Activated naive CD4-positive, alpha-beta T cell treated with Interleukin-2 at 50 U/mL for 16 hours (primary cell): ENCODE measurements at regions not wholly inside any gene's neighbourhood (a gene's known extent, or its start where the extent isn't known, plus 50 kb on each side); places are given as distances from the start of the nearest gene placed in this dataset.

Experiments used
- DNase-seq: peaks from one replicate; pipeline ENCODE4 v3.0.0-alpha.2; 2020

DNA sequence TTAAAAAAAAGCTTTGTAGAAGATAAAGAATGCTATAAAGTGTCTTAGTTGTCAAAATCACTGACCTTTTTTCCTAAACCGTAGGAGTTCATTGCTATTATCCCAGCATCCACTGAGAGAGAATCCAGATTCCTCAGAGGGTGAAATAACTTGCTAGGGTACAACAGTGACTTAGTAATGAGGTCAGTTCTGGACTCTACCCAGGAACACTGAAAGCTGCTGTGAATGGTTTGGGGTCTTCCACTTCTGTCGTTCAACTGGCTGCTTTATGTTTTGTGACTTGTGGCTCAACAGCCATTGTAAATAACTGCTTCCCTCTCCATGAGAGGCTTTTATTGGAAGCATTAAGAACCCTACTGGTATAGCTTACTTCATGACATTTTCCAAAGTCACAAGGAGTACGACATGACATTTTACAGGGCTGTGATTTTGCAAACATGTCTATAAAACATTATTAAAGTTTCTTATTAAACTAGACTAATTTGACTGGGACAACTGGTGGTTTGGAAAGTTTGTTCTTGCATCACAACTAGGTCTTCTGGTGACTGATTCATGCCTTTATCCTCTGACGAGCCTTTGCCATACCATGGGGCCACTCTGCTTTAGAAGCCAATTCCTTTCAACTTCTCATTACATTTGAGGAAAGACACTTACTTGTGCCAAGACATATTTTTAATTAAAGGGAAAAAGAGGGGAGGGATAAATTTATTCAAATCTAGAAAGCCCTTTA, 92.2 kb upstream of the CDH11 start:
- DNase-seq: no peak

DNA sequence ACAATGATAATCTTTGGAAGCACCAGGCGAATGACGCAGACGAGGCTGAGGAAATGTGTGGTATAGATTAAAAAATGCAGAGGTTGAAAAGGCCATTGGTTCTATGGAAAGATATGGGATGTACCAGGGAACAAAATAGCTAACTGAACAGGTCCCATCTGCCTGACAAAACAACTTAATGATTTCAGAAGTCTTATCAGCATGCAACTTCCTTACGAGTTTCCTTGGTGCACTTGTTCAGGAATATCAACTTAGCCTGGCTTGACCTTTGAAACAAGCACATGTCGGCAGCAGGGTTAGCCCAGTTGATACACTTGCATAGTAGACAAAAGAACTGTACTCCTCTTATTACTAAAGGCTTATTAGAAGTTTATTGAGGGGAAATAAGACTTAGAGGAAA, 90.9 kb upstream of the CDH11 start:
- DNase-seq: no peak

GRCh38 chr16:65212240-65212639, 90.4 kb upstream of the CDH11 start:
- DNase-seq: no peak

DNA sequence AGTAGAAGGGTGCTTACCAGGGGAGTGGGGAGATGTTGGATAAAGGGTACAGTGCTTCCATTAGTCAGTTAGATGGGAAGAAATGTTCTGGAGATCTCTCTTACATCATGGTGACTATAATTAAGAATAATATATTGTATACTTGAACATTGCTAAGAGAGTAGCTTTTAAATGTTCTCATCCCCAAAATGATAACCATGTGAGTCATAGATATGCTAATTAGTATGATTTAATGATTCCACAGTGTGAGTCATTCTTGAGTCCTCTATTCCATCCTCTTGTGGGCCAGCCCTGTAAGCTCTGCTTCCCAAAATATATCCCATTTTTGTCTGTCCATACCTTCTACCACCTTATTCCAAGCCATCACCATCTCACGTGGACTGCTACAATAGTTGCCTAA, 80.6 kb upstream of the CDH11 start:
- no peak for DNase-seq

DNA sequence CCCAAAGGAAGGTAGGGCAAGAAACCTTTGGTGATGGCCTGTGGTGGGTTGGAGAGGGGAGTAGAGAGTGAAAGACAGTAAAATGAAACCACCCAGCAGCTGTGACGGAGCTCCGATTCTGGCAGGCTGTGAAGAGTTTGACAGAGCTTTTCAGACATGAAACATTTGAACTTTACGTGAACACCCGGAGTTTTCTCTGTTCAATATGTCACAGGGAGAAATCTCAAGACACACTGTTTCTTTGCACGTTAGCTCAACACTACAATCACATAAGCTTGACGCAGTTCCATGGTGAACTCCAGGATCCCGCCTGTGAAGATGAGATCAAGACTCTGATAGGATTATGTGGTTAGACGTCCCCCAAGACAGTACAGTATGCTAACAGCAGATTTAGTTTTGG, 79.6 kb upstream of the CDH11 start:
- DNase-seq: no peak

DNA sequence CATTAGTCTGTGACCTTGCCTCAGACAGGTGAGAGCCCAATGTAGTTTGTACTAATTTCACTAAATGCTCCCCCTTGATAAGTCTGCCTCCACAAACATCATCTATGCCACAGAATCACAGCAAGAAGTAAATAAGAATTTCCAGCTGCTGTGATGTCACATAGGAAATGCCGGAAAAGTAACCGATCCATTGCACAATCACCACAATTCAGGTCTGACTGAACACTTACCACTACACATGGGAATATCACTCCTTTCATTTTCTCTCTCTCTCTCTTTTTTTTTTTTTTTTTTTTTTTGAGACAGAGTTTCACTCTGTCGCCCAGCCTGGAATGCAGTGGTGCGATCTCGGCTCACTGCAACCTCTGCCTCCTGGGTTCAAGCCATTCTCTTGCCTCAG, 79.0 kb upstream of the CDH11 start:
- no peak for DNase-seq

- no peak for DNase-seq
Observed at GRCh38 chr16:65200156-65200773, 78.4 kb upstream of the CDH11 start.

GRCh38 chr16:65196420-65197075, 74.7 kb upstream of the CDH11 start:
- no peak for DNase-seq

- DNase-seq: no peak
Observed at GRCh38 chr16:65195998-65196397, 74.1 kb upstream of the CDH11 start.

GRCh38 chr16:65185241-65185778, 63.4 kb upstream of the CDH11 start:
- no peak for DNase-seq

DNA sequence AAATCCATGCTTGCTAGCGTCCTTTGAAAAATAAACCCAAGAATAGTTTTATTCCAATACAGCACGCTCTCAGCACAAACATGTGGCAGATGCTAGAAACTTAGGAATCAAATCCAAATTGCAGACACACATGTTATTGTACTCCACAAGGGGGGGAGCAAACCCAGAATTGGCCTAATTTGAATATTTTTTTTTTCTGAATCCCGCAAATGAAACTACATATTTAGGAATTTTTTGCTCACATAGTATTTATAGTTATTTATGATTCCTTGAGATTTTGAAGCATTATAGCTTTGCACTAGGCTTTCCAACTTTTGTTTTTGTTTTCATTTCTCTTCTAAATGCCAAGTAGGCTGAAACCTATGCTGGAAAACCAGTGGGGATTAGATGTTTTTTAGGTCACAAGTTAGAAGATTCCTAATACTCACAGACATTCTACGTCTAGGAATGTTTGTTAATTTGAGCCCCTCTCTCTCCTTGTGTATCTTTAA, 59.3 kb upstream of the CDH11 start:
- no peak for DNase-seq

DNA sequence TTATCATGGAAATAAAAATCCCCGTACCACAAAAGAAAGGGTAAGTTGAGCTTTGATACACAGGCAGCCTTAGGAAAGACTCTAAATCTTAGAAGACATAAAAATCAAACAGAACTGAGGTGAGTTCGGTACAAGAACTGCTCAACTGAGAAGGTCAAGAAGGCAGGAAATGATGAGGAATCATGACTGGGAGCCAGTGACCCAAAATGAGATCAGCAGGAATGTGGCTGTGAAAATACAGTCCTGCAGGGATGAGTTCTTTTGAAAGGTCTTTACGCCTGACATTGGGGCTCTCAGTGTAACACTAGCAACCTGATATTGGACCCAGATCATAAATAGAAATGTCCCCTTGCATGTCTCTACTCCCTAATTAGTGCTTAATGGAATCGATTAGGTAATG, 56.3 kb upstream of the CDH11 start:
- DNase-seq: no peak

GRCh38 chr16:65176603-65177002, 54.7 kb upstream of the CDH11 start:
- no peak for DNase-seq

DNA sequence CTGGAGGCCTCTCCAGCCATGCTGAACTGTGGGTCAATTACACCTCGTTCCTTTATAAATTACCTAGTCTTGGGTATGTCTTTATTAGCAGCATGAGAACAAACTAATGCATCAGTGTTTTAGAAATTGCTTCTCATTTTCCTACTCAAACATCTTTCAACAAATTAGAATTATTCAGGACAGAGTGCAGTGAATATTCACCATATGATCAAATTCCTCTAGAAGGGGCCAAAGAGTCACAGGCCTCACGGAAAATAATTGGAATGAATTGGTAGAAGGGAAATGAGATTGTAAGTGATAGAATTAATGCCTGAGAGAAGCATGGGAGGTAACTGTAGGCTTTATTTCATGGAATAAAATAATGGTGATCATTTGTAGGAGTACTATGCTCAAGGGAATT, 50.5 kb upstream of the CDH11 start:
- DNase-seq: no peak
